ENCODE measurements at regions not wholly inside any gene's neighbourhood (a gene's known extent, or its start where the extent isn't known, plus 50 kb on each side); places are given as distances from the start of the nearest gene placed in this dataset.

DNA sequence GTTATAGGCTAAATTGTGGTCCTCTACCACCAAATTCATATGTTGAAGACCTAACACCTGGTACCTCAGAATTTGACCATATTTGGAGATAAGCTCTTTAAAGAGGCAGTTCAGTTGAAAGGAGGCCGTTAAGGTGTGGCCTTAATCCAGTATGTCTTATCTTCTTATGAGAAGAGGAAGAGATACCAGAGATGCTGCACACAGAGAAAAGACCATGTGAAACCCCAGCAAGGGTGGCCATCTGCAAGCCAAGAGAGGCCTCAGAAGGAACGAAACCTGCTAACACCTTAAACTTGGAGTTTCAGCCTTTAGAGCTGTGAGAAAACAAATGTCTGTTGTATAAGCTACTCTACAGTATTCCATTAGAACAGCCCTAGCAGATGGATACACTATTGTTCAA lies 528.1 kb upstream of the DCC start:
- TF ChIP-seq, protein P1, sequence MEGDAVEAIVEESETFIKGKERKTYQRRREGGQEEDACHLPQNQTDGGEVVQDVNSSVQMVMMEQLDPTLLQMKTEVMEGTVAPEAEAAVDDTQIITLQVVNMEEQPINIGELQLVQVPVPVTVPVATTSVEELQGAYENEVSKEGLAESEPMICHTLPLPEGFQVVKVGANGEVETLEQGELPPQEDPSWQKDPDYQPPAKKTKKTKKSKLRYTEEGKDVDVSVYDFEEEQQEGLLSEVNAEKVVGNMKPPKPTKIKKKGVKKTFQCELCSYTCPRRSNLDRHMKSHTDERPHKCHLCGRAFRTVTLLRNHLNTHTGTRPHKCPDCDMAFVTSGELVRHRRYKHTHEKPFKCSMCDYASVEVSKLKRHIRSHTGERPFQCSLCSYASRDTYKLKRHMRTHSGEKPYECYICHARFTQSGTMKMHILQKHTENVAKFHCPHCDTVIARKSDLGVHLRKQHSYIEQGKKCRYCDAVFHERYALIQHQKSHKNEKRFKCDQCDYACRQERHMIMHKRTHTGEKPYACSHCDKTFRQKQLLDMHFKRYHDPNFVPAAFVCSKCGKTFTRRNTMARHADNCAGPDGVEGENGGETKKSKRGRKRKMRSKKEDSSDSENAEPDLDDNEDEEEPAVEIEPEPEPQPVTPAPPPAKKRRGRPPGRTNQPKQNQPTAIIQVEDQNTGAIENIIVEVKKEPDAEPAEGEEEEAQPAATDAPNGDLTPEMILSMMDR (conservative IDR thresholded peaks at IDR 0.05 in 1 of 2, IDR thresholded peaks at IDR 0.05 in 1 of 2; ENCODE audit: low read depth in 1 of 2, low read length in 2 of 2) = no peak
- TF ChIP-seq EZH2 (IDR thresholded peaks at IDR 0.05; ENCODE audit: low read length, missing control alignments) = no peak

Measured in fibroblast of lung (primary cell).